ENCODE measurements at regions not wholly inside any gene's neighbourhood (a gene's known extent, or its start where the extent isn't known, plus 50 kb on each side); places are given as distances from the start of the nearest gene placed in this dataset.

DNA sequence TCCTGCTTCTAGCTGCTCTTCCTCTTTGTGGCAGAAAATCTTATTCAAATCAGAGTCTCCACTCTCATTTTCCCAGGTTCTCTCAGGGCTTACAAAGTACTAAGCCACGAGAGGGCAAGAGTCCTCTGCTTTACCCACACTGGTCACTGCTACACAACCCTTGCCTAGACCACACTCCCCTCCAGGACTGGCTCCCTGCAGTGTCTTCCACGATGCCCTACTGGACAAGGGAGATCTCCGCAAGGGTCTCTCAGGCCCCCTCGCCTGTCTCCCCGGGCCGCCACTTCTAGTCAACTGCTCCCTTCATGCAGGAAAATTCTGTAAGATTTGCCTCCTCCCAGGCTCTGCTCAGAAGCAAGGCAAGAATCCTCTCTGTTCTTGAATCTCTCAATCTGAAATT, 319.6 kb downstream of the RRAGC start:
- DNase-seq (ENCODE audit: low read depth): no peak

GRCh38 chr1:38538834-38539233, 320.7 kb downstream of the RRAGC start:
- no peak for DNase-seq (ENCODE audit: low read depth)

GRCh38 chr1:38536089-38536488, 323.5 kb downstream of the RRAGC start:
- DNase-seq (ENCODE audit: low read depth): no peak

DNA sequence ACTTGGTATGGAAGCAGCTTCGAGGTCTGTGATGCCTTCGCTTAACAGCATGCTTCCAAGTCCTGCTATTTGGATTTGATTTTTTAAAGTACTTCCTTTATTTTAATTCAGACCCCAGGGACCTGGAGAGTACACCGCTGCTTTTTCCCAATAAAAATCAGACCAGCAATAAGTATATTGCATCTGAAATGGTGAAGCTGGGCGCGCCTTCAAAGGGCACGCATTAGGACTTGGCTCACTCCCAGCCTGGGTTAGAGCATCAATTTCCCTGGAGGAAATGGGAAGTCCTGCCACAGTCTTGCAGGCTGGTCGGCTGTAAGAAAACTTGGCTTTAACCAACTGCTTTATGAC, 325.1 kb downstream of the RRAGC start:
- DNase-seq (ENCODE audit: low read depth): no peak

- DNase-seq (ENCODE audit: low read depth): no peak
Measured at GRCh38 chr1:38533772-38534472, 325.6 kb downstream of the RRAGC start.

DNA sequence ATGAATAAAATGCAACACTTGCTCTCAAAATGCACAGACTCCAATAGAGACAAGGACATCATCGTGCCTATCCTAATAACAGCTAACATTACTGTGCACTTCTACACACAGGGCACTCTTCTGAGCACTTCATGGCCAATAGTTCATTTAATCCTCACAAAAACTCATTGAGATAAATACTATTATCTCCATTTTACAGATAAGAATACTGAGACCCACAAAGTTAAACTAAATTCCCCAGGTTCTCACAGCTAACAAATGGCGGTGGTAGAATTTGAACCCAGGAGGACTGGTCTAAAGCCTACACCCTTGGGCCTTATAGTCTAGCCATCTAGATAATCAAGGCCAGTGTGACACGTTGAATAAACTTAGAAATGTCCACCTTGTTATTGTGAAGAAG, 328.6 kb downstream of the RRAGC start:
- DNase-seq (ENCODE audit: low read depth): no peak

- no peak for DNase-seq (ENCODE audit: low read depth)
Measured at GRCh38 chr1:38529946-38530345, 329.6 kb downstream of the RRAGC start.

- no peak for DNase-seq (ENCODE audit: low read depth)
Measured at GRCh38 chr1:38529391-38529790, 330.2 kb downstream of the RRAGC start.

GRCh38 chr1:38528623-38529022, 330.9 kb downstream of the RRAGC start:
- no peak for DNase-seq (ENCODE audit: low read depth)

DNA sequence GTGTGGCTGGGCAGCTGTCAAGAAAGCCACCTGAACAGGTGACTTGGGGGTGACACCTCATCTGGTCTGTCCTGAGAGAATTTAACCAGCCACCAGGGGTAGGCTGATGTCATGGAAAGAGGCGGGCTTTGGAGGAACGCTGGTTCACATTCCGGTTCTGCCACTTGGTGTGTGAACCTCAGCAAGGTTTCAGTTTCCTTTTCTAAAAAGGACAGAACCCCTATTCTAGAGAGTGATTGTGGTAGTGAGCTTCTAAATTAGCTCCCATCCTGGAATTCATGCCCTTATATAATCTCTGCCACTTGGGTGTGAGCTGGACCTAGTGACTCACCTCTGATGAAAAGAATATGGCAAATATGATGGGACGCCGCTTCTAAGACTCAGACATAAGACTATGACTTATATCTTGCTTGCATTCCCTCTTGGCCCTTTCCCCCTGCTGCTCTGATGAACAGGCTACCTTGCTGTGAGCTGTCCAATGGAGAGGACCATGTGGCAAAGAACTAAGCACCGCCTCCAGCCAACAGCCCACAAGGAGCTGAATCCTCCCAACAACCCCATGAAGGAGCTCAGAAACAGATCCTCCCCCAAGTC, 332.1 kb downstream of the RRAGC start:
- no peak for DNase-seq (ENCODE audit: low read depth)

GRCh38 chr1:38526046-38526445, 333.5 kb downstream of the RRAGC start:
- DNase-seq (ENCODE audit: low read depth): no peak

GRCh38 chr1:38525343-38526043, 334.1 kb downstream of the RRAGC start:
- DNase-seq (ENCODE audit: low read depth): no peak

- no peak for DNase-seq (ENCODE audit: low read depth)
Measured at GRCh38 chr1:38524025-38524641, 335.4 kb downstream of the RRAGC start.

DNA sequence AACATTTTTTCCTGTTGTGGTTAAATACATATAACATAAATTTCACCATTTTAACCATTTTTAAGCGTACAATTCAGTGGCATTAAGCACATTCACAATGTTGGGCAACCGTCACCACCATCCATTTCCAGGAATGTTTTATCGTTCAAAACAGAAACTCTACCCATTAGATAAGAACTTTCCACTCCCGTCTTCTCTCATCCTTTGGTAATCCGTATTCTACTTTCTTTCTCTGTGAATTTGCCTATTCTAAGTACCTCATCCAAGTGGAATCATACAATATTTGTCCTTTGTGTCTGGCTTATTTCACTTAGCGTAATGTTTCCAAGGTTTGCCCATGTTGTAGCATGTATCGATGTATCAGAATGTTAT, 336.0 kb downstream of the RRAGC start:
- DNase-seq (ENCODE audit: low read depth): no peak

DNA sequence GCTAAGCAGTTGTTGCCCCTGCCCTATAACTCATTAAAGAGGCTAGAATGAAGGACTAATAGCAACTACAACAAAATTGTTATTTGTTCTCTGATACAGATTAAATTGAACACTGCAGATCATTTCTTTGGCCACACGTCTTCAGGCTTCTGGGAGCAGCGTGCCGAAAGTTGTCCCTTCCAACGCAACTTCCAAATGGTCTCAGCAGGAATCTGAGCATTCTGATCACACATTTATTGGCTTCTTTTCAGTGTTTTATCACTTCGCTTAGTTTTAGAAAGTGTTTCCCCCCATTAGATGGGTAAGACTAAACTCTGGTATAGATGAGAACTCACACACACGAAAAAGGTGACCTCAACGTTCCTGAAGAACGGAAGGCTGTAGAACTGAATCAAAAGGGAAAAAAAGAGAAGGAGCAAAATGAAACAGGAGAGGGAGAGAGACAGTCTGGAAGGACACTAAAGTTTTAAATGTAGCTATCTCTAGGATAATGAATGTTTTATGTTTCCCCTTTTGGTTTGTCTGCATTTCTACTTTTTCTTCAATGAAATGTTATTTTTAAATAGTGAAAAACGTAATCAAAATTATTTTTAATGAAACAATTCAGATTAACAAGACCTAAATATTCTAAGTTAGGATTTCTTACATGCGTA, 336.5 kb downstream of the RRAGC start:
- DNase-seq (ENCODE audit: low read depth): no peak

GRCh38 chr1:38516560-38516959, 343.0 kb downstream of the RRAGC start:
- no peak for DNase-seq (ENCODE audit: low read depth)

- DNase-seq (ENCODE audit: low read depth): no peak
Measured at GRCh38 chr1:38512789-38513188, 346.8 kb downstream of the RRAGC start.

DNA sequence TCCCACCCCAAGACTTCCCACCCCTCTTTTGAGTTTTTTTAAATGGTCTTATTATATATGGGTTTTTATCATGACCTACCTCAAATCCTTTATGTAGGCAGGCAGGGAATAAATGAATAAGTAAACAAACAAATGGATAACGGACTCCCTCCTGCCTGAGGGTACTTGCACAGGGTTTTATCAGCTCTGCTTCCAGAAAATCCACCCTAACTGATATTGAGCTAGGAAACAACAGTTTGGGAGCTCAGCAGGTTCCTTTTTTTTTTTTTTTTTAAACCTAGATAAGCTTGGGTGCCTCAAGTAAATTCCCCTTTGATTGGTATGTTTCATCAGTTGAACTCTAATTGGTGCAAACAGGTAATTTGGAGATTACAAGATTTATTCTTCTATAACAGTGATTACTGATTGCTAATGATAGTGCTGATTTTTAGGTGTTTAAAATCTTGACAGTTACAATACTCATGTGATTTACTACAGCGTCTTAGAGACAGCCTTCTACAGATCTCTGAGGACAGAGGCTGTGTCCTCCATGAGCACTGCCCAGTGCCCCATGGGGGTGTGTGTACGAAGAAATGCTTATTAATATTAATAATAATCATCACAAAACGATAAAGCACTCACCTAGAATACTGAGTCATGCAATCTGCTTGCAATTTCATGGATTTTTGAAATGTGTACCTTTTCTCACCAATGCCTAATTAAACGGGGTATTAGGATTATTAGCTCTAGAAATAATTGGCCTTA, 347.4 kb downstream of the RRAGC start:
- no peak for DNase-seq (ENCODE audit: low read depth)

DNA sequence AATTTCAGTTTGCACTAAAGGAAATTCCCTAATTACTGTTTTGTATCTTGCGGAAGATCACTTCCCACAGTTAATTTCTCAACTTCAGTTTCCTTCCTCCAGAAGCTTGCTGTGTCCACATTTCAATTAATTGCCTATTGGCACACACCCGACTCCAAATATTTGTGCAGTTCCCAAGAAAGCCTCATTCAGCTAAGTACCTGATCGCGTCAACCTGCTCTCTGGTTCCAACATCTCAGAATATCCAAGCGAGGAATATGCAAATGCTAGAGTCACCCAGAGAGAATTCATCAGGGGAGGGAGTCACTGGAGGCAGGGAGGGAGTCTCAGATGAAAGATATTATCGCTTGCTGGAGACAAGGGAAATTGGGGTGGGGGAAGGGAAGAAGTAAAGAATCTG, 351.3 kb downstream of the RRAGC start:
- DNase-seq (ENCODE audit: low read depth): no peak

- DNase-seq (ENCODE audit: low read depth): no peak
Measured at GRCh38 chr1:38507563-38507962, 352.0 kb downstream of the RRAGC start.

GRCh38 chr1:38505944-38506343, 353.6 kb downstream of the RRAGC start:
- no peak for DNase-seq (ENCODE audit: low read depth)

DNA sequence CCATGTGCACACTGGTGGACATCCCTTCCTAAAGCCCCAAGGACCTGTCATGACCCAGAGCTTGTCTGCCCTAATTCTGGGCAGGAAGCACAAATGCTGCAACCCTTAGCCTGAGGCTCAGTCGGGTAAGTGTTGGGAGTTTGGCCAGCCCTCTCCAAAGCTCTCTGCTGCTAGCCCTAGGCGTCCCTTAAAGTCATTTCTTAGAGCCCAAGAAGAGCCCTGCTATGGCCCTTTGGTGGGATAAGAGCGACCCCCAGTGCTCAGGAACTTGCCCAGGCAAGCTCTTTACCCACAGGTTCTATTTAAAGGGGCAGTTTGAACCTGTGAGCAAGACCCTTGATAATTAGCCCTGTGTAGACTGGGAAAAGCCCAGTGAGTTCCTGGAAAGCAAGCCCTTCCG, 356.8 kb downstream of the RRAGC start:
- DNase-seq (ENCODE audit: low read depth): no peak

Measured in GM04504 (cell line).